Adrenal gland (tissue), 9 donors: ENCODE measurements at regions not wholly inside any gene's neighbourhood (a gene's known extent, or its start where the extent isn't known, plus 50 kb on each side); places are given as distances from the start of the nearest gene placed in this dataset.

Experiments
- DNase-seq, 7 donors: peaks; one replicate each; pipeline ENCODE4 v3.0.0-alpha.2; 2019 to 2020
- H3K27ac ChIP-seq, 5 donors: fragments of 200-600 bp; sonication (generic) in 4 of 5; 1 replicate in 3 of 5; 2 replicates in 2 of 5; pipeline versions ENCODE4 v1.5.1 to v1.8.0; 2016 to 2020; ENCODE audit warnings: mild to moderate bottlenecking in 1 of 5
- H3K27me3 ChIP-seq: fragments of 200-600 bp; 2 replicates; pipeline ENCODE4 v1.8.0; 2021
- H3K36me3 ChIP-seq, 2 donors: fragments of 200-600 bp; replicated peaks in 1 of 2; 1 replicate in 1 of 2; 2 replicates in 1 of 2; pipeline versions ENCODE4 v1.5.1 to v1.8.0; 2018 to 2022
- H3K4me1 ChIP-seq, 2 donors: fragments of 200-600 bp; replicated peaks in 1 of 2; 1 replicate in 1 of 2; 2 replicates in 1 of 2; pipeline versions ENCODE4 v1.5.1 to v1.8.0; 2018 to 2021
- H3K4me3 ChIP-seq, 4 donors: fragments of 200-600 bp; sonication (generic) in 3 of 4; one replicate each; pipeline ENCODE4 v1.5.1; 2016 to 2018
- H3K9me3 ChIP-seq, 3 donors: fragments of 200-600 bp; sonication (generic) in 1 of 3; replicated peaks in 1 of 3; 1 replicate in 2 of 3; 2 replicates in 1 of 3; pipeline versions ENCODE4 v1.5.1 to v1.8.0; 2016 to 2021
- CTCF ChIP-seq, 6 experiments: fragments of 450-650 bp in 4 of 6; fragments of 200-600 bp in 2 of 6; sonication (generic) in 1 of 6; IDR thresholded peaks; 1 replicate in 5 of 6; 2 replicates in 1 of 6; pipeline versions ENCODE4 v1.5.1 to v1.8.0; 2016 to 2021; ENCODE audit warnings: antibody characterized with exemption in 6 of 6, mild to moderate bottlenecking in 2 of 6, moderate library complexity in 1 of 6
- POLR2A ChIP-seq, 2 donors: fragments of 450-650 bp; IDR thresholded peaks; one replicate each; pipeline ENCODE4 v1.6.1; 2017; ENCODE audit warnings: antibody characterized with exemption in 2 of 2, mild to moderate bottlenecking in 2 of 2, moderate library complexity in 1 of 2
- WGBS, 4 donors: extraction: QIAGEN DNeasy Blood & Tissue Kit in 2 of 4; methylation state at CpG; one replicate each; pipeline versions ENCODE4 v1.1.5 to v1.1.7; 2013 to 2017; 5-methylcytosine and 5-hydroxymethylcytosine counted together
- intact Hi-C, 2 donors: fragments of 100-400 bp; cut with DNase I; formaldehyde crosslinking; loops; one replicate each; pipeline versions ENCODE4 v1.14.1 to v1.15.0; 2022 to 2023
- donor health status: healthy with polysubstance abuse.
- donor health status: Bipolar disorder and iron deficiency.
- donor health status: DM: yes; HTN: yes; CAD: no.
- donor health status: DM: no; HTN: no; CAD: no.
- donor health status: DM: no; HTN: no; CAD: no.

DNA sequence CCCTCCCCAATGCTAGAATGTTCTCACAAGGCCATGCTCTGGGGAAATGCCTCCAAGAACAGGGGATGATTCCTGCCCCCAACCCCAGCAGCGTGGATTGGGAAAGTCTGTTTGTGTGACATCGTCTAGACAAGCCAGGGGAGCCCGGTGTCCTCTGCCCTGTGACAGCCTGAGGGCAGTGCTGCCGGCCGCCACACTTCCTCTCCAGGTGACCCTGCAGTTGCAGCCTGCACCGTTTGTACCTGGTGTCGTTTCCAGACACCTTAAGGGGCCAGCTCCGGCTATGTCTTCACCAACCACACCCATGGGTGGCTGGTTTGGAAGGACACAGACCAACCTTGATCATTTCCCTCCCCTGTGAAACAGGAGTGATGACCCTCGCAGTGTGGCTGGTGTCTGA lies 372.6 kb downstream of the BCL11B start:
- no peaks in the 10 kb centered on the region for H3K27me3 ChIP-seq
- DNase-seq, result no peak
- no peaks in the 10 kb centered on the region for H3K9me3 ChIP-seq
- TF ChIP-seq POLR2A (IDR thresholded peaks at IDR 0.05) (no peak), CTCF (IDR thresholded peaks at IDR 0.05) (no peak)
- H3K36me3 ChIP-seq, result no peaks in the 10 kb centered on the region
- intact Hi-C loops, result no loop called here
- H3K27ac ChIP-seq, result no peak overlapping the region
- no peaks in the 10 kb centered on the region for H3K4me1 ChIP-seq
- WGBS, 4 donors, result 63 to 92% (median 76%) methylated on average over 2 to 9 of the region's 9 CpGs
- no peak overlapping the region for H3K4me3 ChIP-seq

GRCh38 chr14:98900236-98900635 lies 371.8 kb downstream of the BCL11B start:
- no peak for DNase-seq
- Histone ChIP-seq H3K36me3 (no peaks in the 10 kb centered on the region), H3K4me1 (no peaks in the 10 kb centered on the region), H3K9me3 (no peaks in the 10 kb centered on the region), H3K27me3 (no peaks in the 10 kb centered on the region), H3K4me3 (no peak overlapping the region), H3K27ac (no peak overlapping the region)
- WGBS, 4 donors, result 92 to 94% (median 93%) methylated on average over 15 of the region's 15 CpGs
- TF ChIP-seq CTCF (IDR thresholded peaks at IDR 0.05), result no peak
- TF ChIP-seq POLR2A (IDR thresholded peaks at IDR 0.05), result no peak
- intact Hi-C loops, result no loop called here

- no peaks in the 10 kb centered on the region for H3K36me3 ChIP-seq
- no peak overlapping the region for H3K27ac ChIP-seq
- intact Hi-C loops, result no loop called here
- TF ChIP-seq CTCF (IDR thresholded peaks at IDR 0.05) (no peak), POLR2A (IDR thresholded peaks at IDR 0.05) (no peak)
- no peaks in the 10 kb centered on the region for H3K27me3 ChIP-seq
- DNase-seq, result no peak
- no peaks in the 10 kb centered on the region for H3K9me3 ChIP-seq
- no peaks in the 10 kb centered on the region for H3K4me1 ChIP-seq
- 56 to 71% (median 61%) methylated on average over 4 of the region's 4 CpGs for WGBS, 4 donors
- no peak overlapping the region for H3K4me3 ChIP-seq
Observed at GRCh38 chr14:98900798-98901197, 371.2 kb downstream of the BCL11B start.

DNA sequence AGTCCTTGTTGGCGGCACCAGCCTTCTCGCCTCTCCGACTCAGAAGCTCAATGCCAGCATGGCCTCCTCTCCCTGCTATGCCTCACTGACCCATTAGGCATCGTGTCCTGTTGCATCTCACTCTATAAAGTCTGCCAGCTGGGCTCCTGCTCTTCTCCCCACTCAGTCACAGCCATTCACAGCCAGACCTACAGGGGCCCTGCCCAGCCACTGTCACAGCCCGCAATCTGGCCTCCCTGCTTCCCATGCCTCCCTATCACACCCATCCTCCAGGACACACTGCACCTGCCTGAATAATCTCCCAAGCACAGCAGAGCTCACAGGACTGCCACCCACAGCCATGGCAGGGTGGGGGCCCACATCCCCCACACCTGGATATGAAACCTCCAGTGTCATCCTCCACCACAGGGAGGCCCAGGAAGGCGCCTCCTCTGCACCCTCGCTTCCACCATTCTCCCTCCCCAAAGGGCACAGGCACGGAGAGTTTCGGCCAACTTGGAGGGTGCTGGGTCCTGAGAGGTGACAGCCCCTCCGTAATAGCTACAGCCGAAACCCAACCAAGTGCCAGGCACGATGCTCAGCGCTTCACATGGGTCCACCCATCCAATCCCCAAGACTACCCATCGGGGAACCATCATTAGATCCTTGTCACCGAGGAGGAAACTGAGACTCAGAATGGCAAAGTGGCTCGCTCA lies 370.3 kb downstream of the BCL11B start:
- WGBS, 4 donors, result 82 to 95% (median 92%) methylated on average over 10 to 16 of the region's 16 CpGs
- Histone ChIP-seq H3K27ac (no peak overlapping the region), H3K4me1 (no peaks in the 10 kb centered on the region), H3K27me3 (no peaks in the 10 kb centered on the region), H3K36me3 (no peaks in the 10 kb centered on the region), H3K4me3 (no peak overlapping the region), H3K9me3 (no peaks in the 10 kb centered on the region)
- DNase-seq, result no peak
- TF ChIP-seq CTCF (IDR thresholded peaks at IDR 0.05) (no peak), POLR2A (IDR thresholded peaks at IDR 0.05) (no peak)
- intact Hi-C loops, result no loop called here
